ENCODE measurements at regions not wholly inside any gene's neighbourhood (a gene's known extent, or its start where the extent isn't known, plus 50 kb on each side); places are given as distances from the start of the nearest gene placed in this dataset.

- Histone ChIP-seq H3K27me3 (no peaks in the 10 kb centered on the region), H3K36me3 (no peaks in the 10 kb centered on the region), H3K9me3 (ENCODE audit: low read depth) (no peaks in the 10 kb centered on the region), H3K27ac (no peak overlapping the region), H3K4me3 (no peak overlapping the region), H3K4me1 (ENCODE audit: low read depth) (peaks cover 22% of the 10 kb centered on the region)
- no peak for DNase-seq (ENCODE audit: low read depth in 1 of 2, low spot score in 1 of 2)
- no peak for TF ChIP-seq CTCF (IDR thresholded peaks at IDR 0.05; ENCODE audit: low read depth, low read length)
These were observed 537.3 kb upstream of the TGFBR2 start for GRCh38 chr3:30069056-30069455.

- DNase-seq (ENCODE audit: low read depth in 1 of 2, low spot score in 1 of 2), result no peak
- H3K27ac ChIP-seq, result no peak overlapping the region
- no peaks in the 10 kb centered on the region for H3K27me3 ChIP-seq
- H3K36me3 ChIP-seq, result no peaks in the 10 kb centered on the region
- H3K9me3 ChIP-seq (ENCODE audit: low read depth), result no peaks in the 10 kb centered on the region
- H3K4me3 ChIP-seq, result no peak overlapping the region
- peaks cover 12% of the 10 kb centered on the region for H3K4me1 ChIP-seq (ENCODE audit: low read depth)
- TF ChIP-seq CTCF (IDR thresholded peaks at IDR 0.05; ENCODE audit: low read depth, low read length), result no peak
These were observed 533.4 kb upstream of the TGFBR2 start for GRCh38 chr3:30073040-30073439.

GRCh38 chr3:30073622-30074021 lies 532.8 kb upstream of the TGFBR2 start:
- peak; percentile 15 to 67 for DNase-seq (ENCODE audit: low read depth in 1 of 2, low spot score in 1 of 2)

GRCh38 chr3:30075514-30075913 lies 530.9 kb upstream of the TGFBR2 start:
- Histone ChIP-seq H3K27me3 (no peaks in the 10 kb centered on the region), H3K36me3 (no peaks in the 10 kb centered on the region), H3K4me3 (no peak overlapping the region), H3K27ac (no peak overlapping the region), H3K4me1 (ENCODE audit: low read depth) (peaks cover 11% of the 10 kb centered on the region), H3K9me3 (ENCODE audit: low read depth) (no peaks in the 10 kb centered on the region)
- TF ChIP-seq CTCF (IDR thresholded peaks at IDR 0.05; ENCODE audit: low read depth, low read length), result no peak
- no peak for DNase-seq (ENCODE audit: low read depth in 1 of 2, low spot score in 1 of 2)

More at GRCh38 chr3:30073622-30074021, 532.8 kb upstream of the TGFBR2 start:
- peaks cover 11% of the 10 kb centered on the region for H3K4me1 ChIP-seq (ENCODE audit: low read depth)
- H3K27ac ChIP-seq, result no peak overlapping the region
- H3K27me3 ChIP-seq, result no peaks in the 10 kb centered on the region
- no peaks in the 10 kb centered on the region for H3K9me3 ChIP-seq (ENCODE audit: low read depth)
- no peak overlapping the region for H3K4me3 ChIP-seq
- no peak for TF ChIP-seq CTCF (IDR thresholded peaks at IDR 0.05; ENCODE audit: low read depth, low read length)
- H3K36me3 ChIP-seq, result no peaks in the 10 kb centered on the region

GRCh38 chr3:30076899-30077298 lies 529.5 kb upstream of the TGFBR2 start:
- no peaks in the 10 kb centered on the region for H3K9me3 ChIP-seq (ENCODE audit: low read depth)
- H3K4me3 ChIP-seq, result no peak overlapping the region
- no peak overlapping the region for H3K27ac ChIP-seq
- H3K36me3 ChIP-seq, result no peaks in the 10 kb centered on the region
- H3K27me3 ChIP-seq, result no peaks in the 10 kb centered on the region
- DNase-seq (ENCODE audit: low read depth in 1 of 2, low spot score in 1 of 2), result no peak
- H3K4me1 ChIP-seq (ENCODE audit: low read depth), result peaks cover 11% of the 10 kb centered on the region
- TF ChIP-seq CTCF (IDR thresholded peaks at IDR 0.05; ENCODE audit: low read depth, low read length), result no peak

GRCh38 chr3:30077746-30078145 lies 528.7 kb upstream of the TGFBR2 start:
- Histone ChIP-seq H3K27me3 (no peaks in the 10 kb centered on the region), H3K4me3 (no peak overlapping the region), H3K36me3 (no peaks in the 10 kb centered on the region), H3K9me3 (ENCODE audit: low read depth) (no peaks in the 10 kb centered on the region), H3K27ac (no peak overlapping the region), H3K4me1 (ENCODE audit: low read depth) (peaks cover 11% of the 10 kb centered on the region)
- no peak for TF ChIP-seq CTCF (IDR thresholded peaks at IDR 0.05; ENCODE audit: low read depth, low read length)
- DNase-seq (ENCODE audit: low read depth in 1 of 2, low spot score in 1 of 2), result no peak

All from cardiac muscle cell (in vitro differentiated cells and primary cell).